ENCODE measurements at regions not wholly inside any gene's neighbourhood (a gene's known extent, or its start where the extent isn't known, plus 50 kb on each side); places are given as distances from the start of the nearest gene placed in this dataset.
"Not testable (repeated sequence)": the region's sequence is repeated elsewhere in the genome, so short reads cannot be mapped to it uniquely, and the experiment has no call there.

DNA sequence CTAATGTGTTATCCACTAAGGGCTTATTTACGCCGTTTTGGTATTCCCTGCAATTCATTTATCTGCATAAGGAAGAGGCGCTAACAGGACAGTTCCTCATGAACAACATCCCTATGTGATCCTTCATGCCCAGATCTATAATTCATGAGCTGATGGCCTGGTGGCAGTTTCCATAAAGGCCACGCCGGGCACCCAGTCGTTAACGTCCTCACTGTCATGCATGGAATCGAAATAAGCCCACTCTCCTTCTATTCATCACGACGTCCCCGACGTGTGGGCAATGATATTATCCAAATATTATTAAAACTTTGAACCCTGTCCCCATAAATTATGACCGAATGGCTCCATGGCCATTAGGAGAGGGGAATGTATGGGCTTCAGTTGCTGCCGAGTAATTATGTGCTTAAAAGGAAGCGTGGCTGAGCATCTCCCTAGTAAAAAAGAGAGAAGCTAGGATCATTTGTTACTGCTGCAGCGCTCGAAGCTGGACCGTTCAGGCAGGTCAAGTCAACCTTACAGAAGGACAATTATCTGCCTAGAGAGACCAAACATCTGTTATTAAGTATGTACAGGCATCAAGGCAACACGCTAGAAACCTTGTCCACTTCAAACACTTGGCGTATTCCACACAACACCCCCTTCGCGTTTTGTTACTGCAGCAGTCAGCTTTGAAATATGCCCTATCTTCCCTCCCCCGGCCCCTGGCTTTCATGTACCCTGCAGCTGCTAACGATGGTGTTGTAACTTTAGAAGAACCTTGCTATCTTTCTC lies 94.0 kb upstream of the SALL1 start:
- intact Hi-C loops (cut with DNase I), result loop anchor here in 1 of 2 donors (1.0 kb wide), 1 partner anchor 11 kb away; no protein-coding TSS in a partner anchor
- DNase-seq (ENCODE audit: low spot score), result no peak

DNA sequence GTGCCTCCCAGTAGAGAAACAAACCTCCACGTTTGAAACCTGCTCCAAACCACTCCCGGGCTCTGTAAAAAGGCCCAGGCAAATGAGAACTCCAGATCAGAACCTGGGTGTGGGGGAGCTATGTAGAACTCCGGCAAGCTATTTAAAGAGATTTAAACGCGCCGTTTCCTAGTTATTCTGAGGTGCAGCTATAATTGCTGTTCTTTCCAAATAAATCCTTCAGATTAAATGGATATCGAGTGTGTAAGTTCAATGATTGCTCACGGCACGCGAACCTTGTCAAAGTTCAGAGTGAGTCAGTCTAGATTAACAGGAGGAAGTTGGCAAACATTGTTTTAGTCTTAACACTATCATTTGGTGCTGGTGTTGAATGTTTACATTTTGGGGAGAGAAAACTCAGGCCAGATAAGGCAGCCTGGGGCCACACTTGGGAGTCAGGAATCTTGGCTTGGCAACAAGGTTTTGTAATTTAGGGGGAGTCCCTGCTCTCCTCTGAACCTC lies 92.9 kb upstream of the SALL1 start:
- DNase-seq (ENCODE audit: low spot score), result no peak
- intact Hi-C loops (cut with DNase I), result no loop called here

DNA sequence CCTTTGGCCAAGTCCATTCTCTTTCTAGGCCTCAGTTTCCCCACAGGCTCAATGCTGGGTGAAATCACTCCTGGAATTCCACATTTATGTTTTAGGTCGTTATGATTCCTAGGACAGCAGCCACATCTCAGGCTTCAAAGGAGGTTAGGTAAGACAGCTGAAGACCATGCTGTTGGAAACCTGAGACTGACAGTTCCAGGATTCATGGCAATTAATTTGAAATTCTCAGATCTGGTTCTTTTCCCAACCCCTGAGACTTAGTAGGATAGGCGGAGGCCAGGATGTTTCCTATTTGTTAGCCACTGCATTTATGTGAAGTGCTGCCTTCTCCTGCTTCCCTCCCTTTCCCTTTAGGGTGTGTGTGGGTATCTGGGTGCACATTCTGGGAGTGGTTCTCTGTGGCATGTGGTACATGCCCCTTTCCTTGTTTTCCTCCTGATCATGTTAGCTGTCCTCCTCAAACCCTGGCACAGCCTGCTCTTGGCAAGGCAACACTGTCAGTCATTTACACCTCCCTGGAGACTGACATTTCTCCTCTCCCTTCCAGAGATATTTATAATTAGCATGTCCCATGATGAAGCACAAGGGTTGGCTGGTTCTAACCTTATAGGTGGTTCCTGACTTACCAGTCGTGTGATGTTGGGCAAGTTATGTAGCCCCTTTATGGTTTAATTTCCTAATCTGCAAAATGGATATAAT lies 91.4 kb upstream of the SALL1 start:
- intact Hi-C loops (cut with DNase I), result no loop called here
- DNase-seq (ENCODE audit: low spot score), result no peak

DNA sequence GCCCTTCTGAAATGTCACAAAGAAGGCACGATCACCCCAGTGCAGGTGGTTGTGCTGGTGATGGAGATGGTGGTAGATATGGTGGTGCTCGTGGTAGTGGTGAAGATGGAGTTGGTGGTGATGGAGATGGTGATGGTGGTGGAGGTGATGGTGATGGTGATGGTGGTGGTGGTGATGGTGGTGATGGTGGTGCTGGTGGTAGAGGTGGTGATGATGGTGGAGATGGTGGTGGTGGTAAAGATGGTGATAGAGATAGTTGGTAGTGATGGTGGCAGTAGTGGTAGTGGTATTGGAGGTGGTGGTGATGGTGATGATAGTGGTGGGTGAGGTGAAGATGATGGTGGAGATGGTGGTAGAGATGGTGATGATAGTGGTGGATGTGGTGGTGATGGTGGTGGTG lies 88.1 kb upstream of the SALL1 start:
- no peak for DNase-seq (ENCODE audit: low spot score)

DNA sequence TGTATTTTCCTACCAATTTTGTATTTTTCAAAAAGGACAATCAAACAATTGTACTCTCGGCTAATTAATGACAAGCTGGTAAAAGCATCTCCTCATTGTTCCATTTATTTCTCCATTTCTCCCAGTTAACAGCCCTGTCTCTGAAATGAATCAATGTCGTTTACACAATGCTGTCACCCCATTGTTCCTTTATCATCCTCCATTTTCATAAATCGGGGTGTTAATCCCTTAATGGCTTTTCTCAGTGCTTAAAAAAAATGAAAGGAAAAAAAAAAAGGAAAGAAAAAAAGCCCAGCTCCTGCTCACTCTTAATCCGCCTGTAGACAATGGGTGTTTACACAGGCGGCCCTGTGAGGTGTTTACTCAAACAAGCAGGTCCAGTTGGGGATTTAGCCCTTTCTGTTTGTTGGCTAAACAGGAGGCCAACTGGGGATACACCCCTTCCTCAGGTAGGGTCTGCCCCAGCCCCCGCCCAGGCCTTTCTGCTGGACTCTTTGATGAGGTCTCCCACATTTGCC lies 86.8 kb upstream of the SALL1 start:
- intact Hi-C loops (cut with DNase I), result no loop called here
- DNase-seq (ENCODE audit: low spot score), result no peak

More for the DNA sequence above, 88.1 kb upstream of the SALL1 start:
- intact Hi-C loops (cut with DNase I), result no loop called here

DNA sequence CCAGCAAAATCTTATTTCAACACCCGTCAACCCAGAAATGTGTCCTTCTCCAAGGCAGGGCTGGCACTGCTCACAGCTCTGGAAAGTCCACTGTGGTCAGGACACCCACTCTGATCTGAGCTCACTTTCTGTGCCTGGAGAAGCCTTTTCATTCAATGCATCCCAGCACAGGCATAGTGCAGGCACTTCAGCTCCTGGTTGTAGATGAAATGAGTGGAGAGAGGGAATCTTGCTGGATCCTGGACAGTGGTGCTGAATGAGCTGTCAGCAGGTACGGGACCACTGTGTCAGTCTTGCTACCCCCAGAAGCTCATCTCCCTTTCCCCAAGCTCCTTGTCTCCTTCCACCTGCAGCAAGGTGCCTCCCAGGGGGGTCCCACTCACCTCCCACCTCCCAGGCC lies 86.1 kb upstream of the SALL1 start:
- intact Hi-C loops (cut with DNase I), result no loop called here
- DNase-seq (ENCODE audit: low spot score), result no peak

DNA sequence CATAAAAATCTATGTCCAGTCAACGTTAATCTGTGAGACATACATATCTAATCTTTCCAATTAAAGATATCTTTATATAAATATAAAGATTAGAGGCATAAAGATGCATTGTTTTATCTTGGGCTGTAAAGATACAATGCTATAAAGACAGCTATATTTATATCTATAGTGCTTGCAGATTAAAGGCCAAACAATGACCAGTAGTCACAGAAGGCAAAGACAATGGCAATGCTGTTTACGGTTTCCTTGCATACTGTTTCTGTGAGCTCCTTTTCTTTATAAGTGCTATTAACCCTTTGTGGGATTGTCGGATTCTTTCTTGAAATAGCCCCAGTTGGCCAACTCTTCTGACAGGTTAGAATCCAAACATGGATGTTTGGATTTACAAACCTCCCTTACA lies 85.5 kb upstream of the SALL1 start:
- intact Hi-C loops (cut with DNase I), result no loop called here
- DNase-seq (ENCODE audit: low spot score), result no peak

DNA sequence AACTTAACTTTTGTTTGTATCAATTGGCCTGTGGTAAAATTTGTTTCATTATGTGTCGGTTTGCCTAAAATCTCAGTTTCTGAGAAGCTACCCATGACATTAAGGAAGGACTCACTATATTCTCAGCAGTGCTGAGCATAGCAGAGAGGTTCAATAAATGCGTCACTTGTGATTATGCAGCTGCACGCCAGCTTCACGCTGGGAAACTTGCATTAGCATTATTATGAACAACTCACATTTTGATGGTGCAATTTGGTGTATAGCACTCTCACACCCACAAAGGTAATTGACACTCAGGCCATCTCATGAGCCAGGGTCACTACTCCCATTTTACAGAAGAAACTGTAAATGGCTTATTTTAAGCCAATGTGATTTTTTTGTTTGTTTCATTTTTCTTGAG lies 80.6 kb upstream of the SALL1 start:
- intact Hi-C loops (cut with DNase I), result no loop called here

DNA sequence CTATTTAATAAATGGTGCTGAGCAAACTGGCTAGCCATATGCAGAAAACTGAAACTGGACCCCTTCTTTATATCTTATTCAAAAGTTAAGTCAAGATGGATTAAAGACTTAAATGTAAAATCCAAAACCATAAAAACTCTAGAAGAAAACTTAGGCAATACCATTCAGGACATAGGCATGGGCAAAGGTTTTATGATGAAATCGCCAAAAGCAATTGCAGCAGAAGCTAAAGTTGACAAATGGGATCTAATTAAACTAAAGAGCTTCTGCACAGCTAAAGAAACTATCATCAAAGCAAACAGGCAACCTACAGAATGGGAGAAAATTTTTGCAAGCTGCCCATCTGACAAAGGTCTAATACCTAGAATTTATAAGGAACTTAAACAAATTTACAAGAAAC lies 79.0 kb upstream of the SALL1 start:
- DNase-seq (ENCODE audit: low spot score); intact Hi-C loops (cut with DNase I): not testable (repeated sequence)

More for the DNA sequence above, 80.6 kb upstream of the SALL1 start:
- DNase-seq (ENCODE audit: low spot score), result no peak

DNA sequence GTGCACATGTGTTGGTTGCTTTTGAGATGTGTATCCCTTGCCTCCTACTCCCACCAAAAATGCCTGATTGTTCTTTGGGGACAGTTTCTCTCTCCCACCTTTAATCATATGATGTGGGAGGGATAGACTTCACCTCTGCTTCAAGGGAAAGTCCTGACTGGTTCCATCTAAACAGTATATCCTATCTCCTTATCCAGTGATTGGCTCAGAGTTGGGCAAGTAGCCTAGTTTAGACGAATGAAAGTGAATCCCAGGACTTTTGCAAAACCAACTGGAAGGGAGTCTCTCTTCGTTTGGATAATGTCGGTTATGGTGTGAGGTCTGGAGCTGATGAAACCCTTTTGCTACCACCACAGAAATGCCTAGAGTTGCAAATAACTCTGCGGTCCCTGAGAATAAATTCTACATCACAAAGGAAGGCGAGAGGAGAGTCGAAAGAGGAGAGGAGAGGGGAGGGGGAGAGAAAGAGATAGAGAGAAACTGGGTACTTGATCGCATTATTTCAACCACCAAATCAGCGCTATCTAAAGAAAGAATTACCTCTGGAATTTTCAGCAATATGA lies 77.1 kb upstream of the SALL1 start:
- no peak for DNase-seq (ENCODE audit: low spot score)

DNA sequence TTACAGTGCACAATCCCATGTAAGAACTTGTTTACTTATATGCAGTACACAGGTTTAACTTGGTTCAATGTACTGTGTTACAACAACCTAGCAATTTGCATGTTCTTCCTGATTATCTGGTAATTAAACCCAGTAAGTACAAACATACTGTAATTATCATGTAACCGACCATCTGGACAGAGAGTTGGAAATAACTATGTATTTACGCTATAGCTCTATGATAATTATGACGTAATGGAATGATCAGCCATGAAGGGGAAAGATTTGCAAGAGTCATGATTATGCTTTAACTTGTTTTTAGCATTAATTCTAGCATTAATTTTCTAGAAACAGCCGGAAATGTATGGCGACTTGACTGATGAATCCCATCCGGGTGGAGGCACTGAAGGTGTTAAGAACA lies 74.8 kb upstream of the SALL1 start:
- intact Hi-C loops (cut with DNase I), result no loop called here
- DNase-seq (ENCODE audit: low spot score), result no peak

More for the DNA sequence above, 77.1 kb upstream of the SALL1 start:
- intact Hi-C loops (cut with DNase I), result no loop called here

DNA sequence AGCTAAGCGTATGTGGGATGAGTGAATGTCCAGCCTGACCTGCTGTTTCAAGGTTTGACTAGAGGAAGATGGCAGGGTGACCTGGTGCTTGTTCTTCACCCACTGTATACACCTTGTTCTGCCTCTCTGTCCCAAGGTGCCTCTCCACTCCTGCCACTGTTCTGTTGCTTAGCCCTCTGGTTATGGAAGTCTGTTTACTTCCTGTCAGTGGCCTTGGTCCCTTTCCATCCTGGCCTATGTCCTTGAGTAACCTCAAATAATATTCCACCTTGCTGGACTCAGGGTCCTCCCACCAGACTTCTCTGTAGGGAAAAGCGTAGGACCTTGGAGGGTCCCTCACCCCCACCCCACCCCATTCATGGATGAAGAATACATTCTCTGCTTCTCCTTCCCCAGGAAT lies 73.2 kb upstream of the SALL1 start:
- intact Hi-C loops (cut with DNase I), result no loop called here
- DNase-seq (ENCODE audit: low spot score), result no peak

DNA sequence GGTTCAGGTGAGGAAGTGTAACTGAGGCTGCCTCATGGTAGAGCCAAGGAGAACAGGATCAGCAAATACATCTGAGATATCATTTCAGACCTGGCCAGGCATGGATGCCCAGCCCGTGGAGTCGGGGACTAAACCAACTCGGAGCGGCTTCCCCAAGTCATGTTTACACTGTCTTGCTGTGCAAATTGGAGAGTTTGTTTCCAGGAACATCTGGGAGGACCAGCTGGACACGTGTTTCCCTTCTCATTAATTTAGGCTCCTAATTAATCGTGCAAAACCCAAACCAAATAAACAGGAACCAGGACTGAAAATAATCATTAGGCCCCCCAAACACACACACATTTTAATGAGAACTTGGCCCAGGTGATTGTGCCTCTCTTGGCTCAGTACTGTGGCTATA lies 70.9 kb upstream of the SALL1 start:
- no peak for DNase-seq (ENCODE audit: low spot score)
- intact Hi-C loops (cut with DNase I), result no loop called here

DNA sequence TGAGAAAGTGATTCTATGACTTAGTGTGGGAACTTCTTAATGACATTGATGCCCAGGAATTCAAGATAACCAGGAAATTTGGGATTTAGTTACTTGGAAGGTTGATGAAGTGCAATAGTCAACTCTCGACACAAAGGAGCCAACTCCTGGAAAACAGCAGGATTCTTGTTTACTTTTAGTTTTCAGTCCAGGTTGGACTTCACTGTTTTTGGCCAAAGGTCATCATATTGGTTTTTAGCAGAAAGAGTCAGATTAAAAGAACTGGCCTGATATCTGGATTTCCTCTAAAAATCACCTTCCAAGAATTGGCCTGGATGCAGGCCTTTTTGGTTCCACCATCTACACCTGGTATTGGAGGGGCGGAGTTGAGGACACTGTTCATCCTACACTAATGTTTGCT lies 60.1 kb upstream of the SALL1 start:
- intact Hi-C loops (cut with DNase I), result no loop called here

DNA sequence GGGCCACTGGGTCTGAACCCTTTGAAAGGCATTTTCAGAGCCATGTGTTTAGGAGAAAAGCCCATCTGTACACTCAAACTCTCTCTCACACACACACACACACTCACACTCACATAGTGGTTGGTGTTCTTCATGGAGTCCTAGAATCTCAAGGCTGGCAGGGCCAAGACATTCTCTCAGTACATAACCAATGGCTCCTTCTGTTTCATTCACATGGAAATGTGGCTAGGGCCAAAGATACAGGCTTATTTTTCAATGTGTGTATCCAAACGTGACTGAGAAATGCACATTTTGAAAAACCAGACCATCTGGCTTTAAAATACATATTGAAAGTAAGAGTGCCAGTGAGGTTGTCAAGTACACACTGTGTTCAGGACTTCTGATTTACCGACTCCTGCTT lies 59.0 kb upstream of the SALL1 start:
- intact Hi-C loops (cut with DNase I), result no loop called here
- DNase-seq (ENCODE audit: low spot score), result no peak

More for the DNA sequence above, 60.1 kb upstream of the SALL1 start:
- no peak for DNase-seq (ENCODE audit: low spot score)

DNA sequence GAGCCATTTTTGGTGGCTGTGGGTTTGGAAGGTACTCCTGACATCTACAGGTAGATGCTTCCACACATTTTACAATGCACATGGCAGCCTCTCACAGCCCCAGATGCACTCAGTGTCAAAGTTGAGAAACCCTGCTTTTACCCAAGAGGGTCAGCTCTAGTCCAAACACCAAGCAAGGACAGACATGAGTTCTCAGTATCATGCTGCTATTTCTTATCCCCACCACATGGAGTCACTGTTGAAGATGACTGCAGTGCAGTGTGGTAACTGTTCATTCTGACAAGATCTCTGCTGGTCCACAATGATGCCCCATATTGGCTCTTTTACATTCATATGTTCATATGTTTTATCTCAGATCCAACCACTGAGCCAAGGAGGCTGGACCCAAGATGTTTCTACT lies 50.5 kb upstream of the SALL1 start:
- intact Hi-C loops (cut with DNase I), result loop anchor here in 1 of 2 donors (5.0 kb wide), 1 partner anchor 591 kb away; no protein-coding TSS in a partner anchor
- DNase-seq (ENCODE audit: low spot score), result no peak
